ENCODE measurements at regions not wholly inside any gene's neighbourhood (a gene's known extent, or its start where the extent isn't known, plus 50 kb on each side); places are given as distances from the start of the nearest gene placed in this dataset.

- TF ChIP-seq CTCF (IDR thresholded peaks at IDR 0.05; ENCODE audit: low read depth, low read length) (no peak), POLR2A (IDR thresholded peaks at IDR 0.05; ENCODE audit: extremely low read depth, insufficient read length) (no peak), MAX (IDR thresholded peaks at IDR 0.05; ENCODE audit: low read depth, low read length) (no peak)
Observed at GRCh38 chr16:86396901-86397311, 113.4 kb upstream of the FOXF1 start.
